ENCODE measurements at regions not wholly inside any gene's neighbourhood (a gene's known extent, or its start where the extent isn't known, plus 50 kb on each side); places are given as distances from the start of the nearest gene placed in this dataset.

DNA sequence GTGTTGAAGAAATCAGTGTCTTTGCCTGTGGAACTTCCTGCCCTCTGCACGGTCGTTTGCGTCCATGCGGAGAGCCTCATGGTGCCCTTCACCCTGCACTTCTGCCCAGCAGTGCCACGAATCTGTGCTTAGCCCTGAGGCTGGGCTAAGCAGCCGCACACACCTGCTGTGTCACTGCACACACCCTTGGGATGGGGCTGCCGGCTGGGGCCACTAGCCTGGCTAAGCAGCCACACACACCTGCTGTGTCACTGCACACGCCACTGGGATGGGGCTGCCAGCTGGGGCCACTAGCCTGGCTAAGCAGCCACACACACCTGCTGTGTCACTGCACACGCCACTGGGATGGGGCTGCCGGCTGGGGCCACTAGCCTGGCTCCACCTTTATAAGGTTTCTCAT, 188.5 kb downstream of the KIF26A start:
- Histone ChIP-seq H3K9me3 (ENCODE audit: low read length) (no peaks in the 10 kb centered on the region), H2AFZ (ENCODE audit: low read depth, low read length) (no peak overlapping the region), H3K4me3 (ENCODE audit: low read length) (no peak overlapping the region), H3K36me3 (ENCODE audit: insufficient read depth, low read length) (no peaks in the 10 kb centered on the region), H3K4me1 (ENCODE audit: insufficient read depth, low read length) (no peaks in the 10 kb centered on the region), H3K27me3 (ENCODE audit: insufficient read depth, low read length) (no peaks in the 10 kb centered on the region)

DNA sequence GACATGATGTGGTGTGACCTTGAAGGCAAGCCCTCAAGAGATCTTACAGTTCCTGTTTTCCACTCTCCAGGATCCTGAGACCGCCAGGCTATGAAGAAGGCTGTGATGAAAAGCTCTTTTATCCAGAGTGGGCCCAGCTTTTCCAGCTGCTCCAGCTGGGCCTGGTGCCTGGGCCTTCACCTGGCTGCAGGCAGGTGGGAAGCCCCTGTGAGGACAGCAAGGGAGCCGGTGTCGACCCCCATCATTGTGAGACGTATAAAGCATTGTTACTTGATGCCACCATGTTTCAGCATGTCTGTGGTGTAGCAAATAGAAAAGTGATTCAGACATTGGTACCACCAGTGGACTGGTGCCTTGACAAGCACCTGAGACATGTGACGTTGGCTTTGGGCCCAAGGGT, 190.2 kb downstream of the KIF26A start:
- no peaks in the 10 kb centered on the region for H3K36me3 ChIP-seq (ENCODE audit: insufficient read depth, low read length)
- no peaks in the 10 kb centered on the region for H3K27me3 ChIP-seq (ENCODE audit: insufficient read depth, low read length)
- no peak overlapping the region for H2AFZ ChIP-seq (ENCODE audit: low read depth, low read length)
- H3K9me3 ChIP-seq (ENCODE audit: low read length): no peaks in the 10 kb centered on the region
- H3K4me3 ChIP-seq (ENCODE audit: low read length): no peak overlapping the region
- no peaks in the 10 kb centered on the region for H3K4me1 ChIP-seq (ENCODE audit: insufficient read depth, low read length)

DNA sequence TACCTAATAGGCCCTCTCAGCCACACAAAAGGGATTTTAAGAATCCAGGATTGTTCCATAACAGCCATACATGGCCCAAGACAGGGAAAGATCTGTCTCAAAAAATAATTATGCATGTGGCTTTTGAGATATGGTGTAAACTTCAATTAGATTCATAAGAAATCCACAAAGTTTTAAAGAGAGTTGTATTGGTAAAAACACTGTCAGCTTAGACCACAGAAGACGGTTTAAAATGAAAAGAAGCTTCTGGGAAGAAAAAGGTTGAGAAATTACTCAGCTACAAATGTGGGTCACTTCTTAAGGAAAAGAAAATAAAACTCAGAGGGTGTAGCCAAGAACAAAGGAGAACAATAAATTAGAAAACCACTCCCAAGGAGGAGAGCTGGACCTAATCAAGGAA, 191.4 kb downstream of the KIF26A start:
- Histone ChIP-seq H3K9me3 (ENCODE audit: low read length) (no peaks in the 10 kb centered on the region), H3K4me1 (ENCODE audit: insufficient read depth, low read length) (peaks cover 6% of the 10 kb centered on the region), H3K27me3 (ENCODE audit: insufficient read depth, low read length) (no peaks in the 10 kb centered on the region), H2AFZ (ENCODE audit: low read depth, low read length) (no peak overlapping the region), H3K4me3 (ENCODE audit: low read length) (no peak overlapping the region), H3K36me3 (ENCODE audit: insufficient read depth, low read length) (no peaks in the 10 kb centered on the region)

- no peaks in the 10 kb centered on the region for H3K36me3 ChIP-seq (ENCODE audit: insufficient read depth, low read length)
These were observed 193.7 kb downstream of the KIF26A start for GRCh38 chr14:104331871-104332605.

GRCh38 chr14:104332634-104333270, 194.4 kb downstream of the KIF26A start:
- H3K9me3 ChIP-seq (ENCODE audit: low read length): no peaks in the 10 kb centered on the region
- H2AFZ ChIP-seq (ENCODE audit: low read depth, low read length): no peak overlapping the region
- peaks cover 9% of the 10 kb centered on the region for H3K4me1 ChIP-seq (ENCODE audit: insufficient read depth, low read length)
- no peak overlapping the region for H3K4me3 ChIP-seq (ENCODE audit: low read length)
- H3K36me3 ChIP-seq (ENCODE audit: insufficient read depth, low read length): no peaks in the 10 kb centered on the region
- no peaks in the 10 kb centered on the region for H3K27me3 ChIP-seq (ENCODE audit: insufficient read depth, low read length)

More at GRCh38 chr14:104331871-104332605, 193.7 kb downstream of the KIF26A start:
- Histone ChIP-seq H3K27me3 (ENCODE audit: insufficient read depth, low read length) (no peaks in the 10 kb centered on the region), H3K4me3 (ENCODE audit: low read length) (no peak overlapping the region), H3K4me1 (ENCODE audit: insufficient read depth, low read length) (peaks cover 9% of the 10 kb centered on the region), H3K9me3 (ENCODE audit: low read length) (no peaks in the 10 kb centered on the region), H2AFZ (ENCODE audit: low read depth, low read length) (no peak overlapping the region)

- no peaks in the 10 kb centered on the region for H3K9me3 ChIP-seq (ENCODE audit: low read length)
- H3K36me3 ChIP-seq (ENCODE audit: insufficient read depth, low read length): no peaks in the 10 kb centered on the region
- peaks cover 9% of the 10 kb centered on the region for H3K4me1 ChIP-seq (ENCODE audit: insufficient read depth, low read length)
- H3K4me3 ChIP-seq (ENCODE audit: low read length): no peak overlapping the region
- no peak overlapping the region for H2AFZ ChIP-seq (ENCODE audit: low read depth, low read length)
- H3K27me3 ChIP-seq (ENCODE audit: insufficient read depth, low read length): no peaks in the 10 kb centered on the region
These were observed 195.4 kb downstream of the KIF26A start for GRCh38 chr14:104333646-104334423.

GRCh38 chr14:104334424-104335161, 196.2 kb downstream of the KIF26A start:
- no peaks in the 10 kb centered on the region for H3K9me3 ChIP-seq (ENCODE audit: low read length)

GRCh38 chr14:104335176-104335575, 196.8 kb downstream of the KIF26A start:
- no peaks in the 10 kb centered on the region for H3K9me3 ChIP-seq (ENCODE audit: low read length)
- H3K36me3 ChIP-seq (ENCODE audit: insufficient read depth, low read length): no peaks in the 10 kb centered on the region
- no peak overlapping the region for H2AFZ ChIP-seq (ENCODE audit: low read depth, low read length)
- no peaks in the 10 kb centered on the region for H3K27me3 ChIP-seq (ENCODE audit: insufficient read depth, low read length)
- no peak overlapping the region for H3K4me3 ChIP-seq (ENCODE audit: low read length)
- peaks cover 9% of the 10 kb centered on the region for H3K4me1 ChIP-seq (ENCODE audit: insufficient read depth, low read length)

More at GRCh38 chr14:104334424-104335161, 196.2 kb downstream of the KIF26A start:
- Histone ChIP-seq H2AFZ (ENCODE audit: low read depth, low read length) (no peak overlapping the region), H3K4me1 (ENCODE audit: insufficient read depth, low read length) (peaks cover 9% of the 10 kb centered on the region), H3K36me3 (ENCODE audit: insufficient read depth, low read length) (no peaks in the 10 kb centered on the region), H3K4me3 (ENCODE audit: low read length) (no peak overlapping the region), H3K27me3 (ENCODE audit: insufficient read depth, low read length) (no peaks in the 10 kb centered on the region)

- H3K4me1 ChIP-seq (ENCODE audit: insufficient read depth, low read length): peaks cover 9% of the 10 kb centered on the region
- H3K9me3 ChIP-seq (ENCODE audit: low read length): no peaks in the 10 kb centered on the region
- H2AFZ ChIP-seq (ENCODE audit: low read depth, low read length): no peak overlapping the region
- no peaks in the 10 kb centered on the region for H3K27me3 ChIP-seq (ENCODE audit: insufficient read depth, low read length)
- H3K4me3 ChIP-seq (ENCODE audit: low read length): no peak overlapping the region
- H3K36me3 ChIP-seq (ENCODE audit: insufficient read depth, low read length): no peaks in the 10 kb centered on the region
These were observed 197.2 kb downstream of the KIF26A start for GRCh38 chr14:104335611-104336010.

DNA sequence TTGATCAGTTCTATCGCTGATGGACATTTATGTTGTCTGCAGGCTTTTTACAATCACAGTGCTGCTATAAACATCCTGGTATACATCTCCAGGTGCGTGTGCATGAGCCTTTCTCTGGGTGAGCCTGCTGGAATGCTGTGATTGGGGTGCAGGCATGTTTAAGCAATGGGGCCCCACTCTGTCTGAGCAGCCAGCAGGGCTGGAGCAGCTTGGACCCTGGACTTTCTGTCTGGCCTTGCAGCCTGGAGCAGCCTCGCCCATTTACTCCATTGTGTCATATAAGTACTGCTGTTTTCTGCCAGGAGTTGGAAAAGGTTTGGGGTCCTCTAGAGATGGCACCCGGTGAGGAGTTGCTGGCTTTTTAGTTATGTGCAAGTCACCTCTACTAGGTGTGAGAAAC, 199.0 kb downstream of the KIF26A start:
- no peaks in the 10 kb centered on the region for H3K36me3 ChIP-seq (ENCODE audit: insufficient read depth, low read length)
- no peaks in the 10 kb centered on the region for H3K9me3 ChIP-seq (ENCODE audit: low read length)
- no peak overlapping the region for H3K4me3 ChIP-seq (ENCODE audit: low read length)
- H3K4me1 ChIP-seq (ENCODE audit: insufficient read depth, low read length): peaks cover 10% of the 10 kb centered on the region
- no peaks in the 10 kb centered on the region for H3K27me3 ChIP-seq (ENCODE audit: insufficient read depth, low read length)
- H2AFZ ChIP-seq (ENCODE audit: low read depth, low read length): no peak overlapping the region

GRCh38 chr14:104339361-104339760, 201.0 kb downstream of the KIF26A start:
- Histone ChIP-seq H3K9me3 (ENCODE audit: low read length) (no peaks in the 10 kb centered on the region), H2AFZ (ENCODE audit: low read depth, low read length) (no peak overlapping the region), H3K36me3 (ENCODE audit: insufficient read depth, low read length) (no peaks in the 10 kb centered on the region), H3K4me1 (ENCODE audit: insufficient read depth, low read length) (peaks cover 10% of the 10 kb centered on the region), H3K27me3 (ENCODE audit: insufficient read depth, low read length) (no peaks in the 10 kb centered on the region), H3K4me3 (ENCODE audit: low read length) (no peak overlapping the region)

- H3K9me3 ChIP-seq (ENCODE audit: low read length): no peaks in the 10 kb centered on the region
- no peak overlapping the region for H2AFZ ChIP-seq (ENCODE audit: low read depth, low read length)
- H3K4me1 ChIP-seq (ENCODE audit: insufficient read depth, low read length): peaks cover 6% of the 10 kb centered on the region
- H3K4me3 ChIP-seq (ENCODE audit: low read length): no peak overlapping the region
- H3K36me3 ChIP-seq (ENCODE audit: insufficient read depth, low read length): no peaks in the 10 kb centered on the region
- peaks cover under 1% of the 10 kb centered on the region for H3K27me3 ChIP-seq (ENCODE audit: insufficient read depth, low read length)
These were observed 201.4 kb downstream of the KIF26A start for GRCh38 chr14:104339829-104340228.

All from neuron (in vitro differentiated cells).